ENCODE measurements at regions not wholly inside any gene's neighbourhood (a gene's known extent, or its start where the extent isn't known, plus 50 kb on each side); places are given as distances from the start of the nearest gene placed in this dataset.

GRCh38 chr16:59432896-59433295 is 698.8 kb upstream of the GOT2 start:
- DNase-seq (ENCODE audit: low spot score in 2 of 2, unreplicated experiment in 2 of 2): no peak
- no peaks in the 10 kb centered on the region for H3K27me3 Mint-ChIP-seq (ENCODE audit: low read depth)
- H3K9me3 Mint-ChIP-seq: peaks cover 14% of the 10 kb centered on the region
- H3K36me3 Mint-ChIP-seq: no peaks in the 10 kb centered on the region
- TF ChIP-seq CTCF (IDR thresholded peaks at IDR 0.05; ENCODE audit: unreplicated experiment): no peak
- no peaks in the 10 kb centered on the region for H3K4me1 Mint-ChIP-seq
- no peak overlapping the region for H3K27ac Mint-ChIP-seq
- no peak overlapping the region for H3K4me3 Mint-ChIP-seq

GRCh38 chr16:59432276-59432675 is 698.2 kb upstream of the GOT2 start:
- no peak for TF ChIP-seq CTCF (IDR thresholded peaks at IDR 0.05; ENCODE audit: unreplicated experiment)
- Mint-ChIP-seq H3K27ac (no peak overlapping the region), H3K9me3 (peaks cover 11% of the 10 kb centered on the region), H3K27me3 (ENCODE audit: low read depth) (no peaks in the 10 kb centered on the region), H3K4me3 (no peak overlapping the region), H3K36me3 (no peaks in the 10 kb centered on the region), H3K4me1 (no peaks in the 10 kb centered on the region)
- no peak for DNase-seq (ENCODE audit: low spot score in 2 of 2, unreplicated experiment in 2 of 2)

GRCh38 chr16:59424714-59425273 is 690.7 kb upstream of the GOT2 start:
- peaks cover 12% of the 10 kb centered on the region for H3K9me3 Mint-ChIP-seq
- no peaks in the 10 kb centered on the region for H3K36me3 Mint-ChIP-seq
- H3K4me1 Mint-ChIP-seq: peaks cover 8% of the 10 kb centered on the region
- TF ChIP-seq CTCF (IDR thresholded peaks at IDR 0.05; ENCODE audit: unreplicated experiment): no peak
- H3K27me3 Mint-ChIP-seq (ENCODE audit: low read depth): no peaks in the 10 kb centered on the region
- DNase-seq (ENCODE audit: low spot score in 2 of 2, unreplicated experiment in 2 of 2): no peak
- no peak overlapping the region for H3K4me3 Mint-ChIP-seq
- H3K27ac Mint-ChIP-seq: no peak overlapping the region

- no peak for TF ChIP-seq CTCF (IDR thresholded peaks at IDR 0.05; ENCODE audit: unreplicated experiment)
- DNase-seq (ENCODE audit: low spot score in 2 of 2, unreplicated experiment in 2 of 2): no peak
- peaks cover 6% of the 10 kb centered on the region for H3K4me1 Mint-ChIP-seq
- H3K36me3 Mint-ChIP-seq: no peaks in the 10 kb centered on the region
- H3K27ac Mint-ChIP-seq: no peak overlapping the region
- H3K4me3 Mint-ChIP-seq: no peak overlapping the region
- peaks cover 14% of the 10 kb centered on the region for H3K27me3 Mint-ChIP-seq (ENCODE audit: low read depth)
- H3K9me3 Mint-ChIP-seq: peaks cover 3% of the 10 kb centered on the region
Measured at GRCh38 chr16:59411961-59412841, 678.1 kb upstream of the GOT2 start.

- no peak for DNase-seq (ENCODE audit: low spot score in 2 of 2, unreplicated experiment in 2 of 2)
- Mint-ChIP-seq H3K4me3 (no peak overlapping the region), H3K27me3 (ENCODE audit: low read depth) (peaks cover 14% of the 10 kb centered on the region), H3K9me3 (peaks cover 7% of the 10 kb centered on the region), H3K4me1 (peaks cover 2% of the 10 kb centered on the region), H3K36me3 (no peaks in the 10 kb centered on the region), H3K27ac (no peak overlapping the region)
- TF ChIP-seq CTCF (IDR thresholded peaks at IDR 0.05; ENCODE audit: unreplicated experiment): no peak
Measured at GRCh38 chr16:59410451-59410850, 676.3 kb upstream of the GOT2 start.
